ENCODE measurements at regions not wholly inside any gene's neighbourhood (a gene's known extent, or its start where the extent isn't known, plus 50 kb on each side); places are given as distances from the start of the nearest gene placed in this dataset.

- TF ChIP-seq SIN3A (IDR thresholded peaks at IDR 0.05; ENCODE audit: borderline replicate concordance, insufficient read depth, low read length), result no peak
- no peak for TF ChIP-seq POLR2AphosphoS5 (IDR thresholded peaks at IDR 0.05; ENCODE audit: low read depth, low read length)
- no peak for TF ChIP-seq TAF1 (IDR thresholded peaks at IDR 0.05; ENCODE audit: borderline replicate concordance, insufficient read depth, low read length)
Observed at GRCh38 chr6:131486608-131487007, 86.4 kb upstream of the ARG1 start.

Data from PFSK-1 (cell line).